ENCODE measurements at regions not wholly inside any gene's neighbourhood (a gene's known extent, or its start where the extent isn't known, plus 50 kb on each side); places are given as distances from the start of the nearest gene placed in this dataset.

- intact Hi-C loops (cut with DNase I) = no loop called here
- DNase-seq = no peak
These were observed 63.5 kb upstream of the ASCC3 start for GRCh38 chr6:100944644-100945043.

DNA sequence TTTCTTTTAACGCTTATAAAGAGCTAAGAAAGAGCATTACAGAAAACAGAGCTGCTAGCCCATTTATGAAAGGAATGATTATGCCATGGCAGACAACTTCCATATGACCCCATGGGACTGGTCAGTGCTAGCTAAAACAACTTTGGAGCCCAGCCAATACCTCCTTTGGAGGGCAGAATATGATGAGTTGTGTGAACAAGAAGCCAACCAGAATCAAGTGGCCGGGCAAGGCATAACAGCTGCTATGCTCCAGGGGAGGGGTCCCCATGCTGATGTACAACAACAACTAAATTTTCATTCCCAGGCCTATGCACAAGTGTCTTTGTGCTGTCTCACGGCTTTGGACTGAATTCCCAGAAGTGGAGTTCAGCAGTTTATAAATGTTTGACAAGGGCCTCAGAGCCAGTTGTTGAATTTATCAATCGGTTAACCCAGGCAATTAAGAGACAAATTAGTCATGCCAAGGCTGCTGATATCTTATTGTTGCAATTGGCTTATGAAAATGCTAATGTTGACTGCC is 65.0 kb upstream of the ASCC3 start:
- DNase-seq = no peak
- intact Hi-C loops (cut with DNase I) = no loop called here

GRCh38 chr6:100946711-100947110 is 65.6 kb upstream of the ASCC3 start:
- intact Hi-C loops (cut with DNase I) = no loop called here
- peak in 1 of 10 donors; percentile 63 for DNase-seq

DNA sequence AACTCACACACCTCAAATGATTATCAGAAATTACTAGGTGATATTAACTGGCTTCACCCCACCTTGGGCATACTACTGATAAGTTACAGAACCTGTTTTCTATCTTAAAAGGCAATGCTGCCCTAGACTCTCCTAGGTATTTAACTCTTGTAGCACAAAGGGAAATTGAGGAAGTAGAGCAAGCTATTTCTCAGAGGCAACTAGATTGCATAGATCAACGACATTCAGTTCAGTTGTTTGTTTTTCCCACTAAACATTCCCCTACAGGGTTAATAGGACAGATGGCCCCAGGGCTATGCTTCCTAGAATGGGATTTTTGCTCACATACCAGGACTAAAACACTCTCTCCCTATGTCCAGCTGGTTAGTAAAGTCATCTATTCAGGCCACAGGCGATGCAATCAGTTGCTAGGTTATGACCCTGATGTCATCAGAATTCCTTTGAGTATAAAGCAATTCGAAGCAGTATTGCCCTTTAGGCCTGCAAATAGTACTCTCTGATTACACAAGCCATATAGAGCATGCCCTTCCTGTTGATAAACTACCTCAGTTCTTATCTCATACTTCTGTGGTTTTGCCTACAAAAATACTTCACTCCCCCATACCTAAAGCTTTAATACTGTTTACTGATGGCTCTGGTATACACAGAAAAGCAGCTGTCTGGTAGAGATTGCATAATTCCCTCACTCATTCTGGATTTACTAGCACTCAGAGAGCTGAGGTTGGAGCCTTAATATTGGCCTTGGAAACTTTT is 67.4 kb upstream of the ASCC3 start:
- intact Hi-C loops (cut with DNase I) = no loop called here
- DNase-seq = no peak

DNA sequence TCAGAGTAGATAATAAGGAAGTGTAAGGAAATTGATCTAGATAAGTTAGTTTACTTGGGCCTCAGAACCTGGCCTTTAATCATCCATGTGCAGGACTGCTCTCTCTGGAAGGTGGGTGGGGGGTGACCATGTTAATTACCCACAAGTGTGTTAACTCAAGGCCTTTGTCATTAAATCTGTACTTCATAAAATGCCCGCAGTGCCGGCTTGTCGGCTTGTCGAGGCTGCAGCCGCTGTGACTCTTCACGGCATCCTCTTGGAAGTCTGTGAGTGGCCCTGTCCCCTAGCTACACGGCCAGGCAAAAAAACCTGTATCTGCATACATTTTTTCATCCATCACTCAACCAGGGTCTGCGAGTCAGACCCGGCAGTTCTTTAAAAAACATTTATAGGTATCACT is 70.9 kb upstream of the ASCC3 start:
- no peak for DNase-seq
- intact Hi-C loops (cut with DNase I) = no loop called here

GRCh38 chr6:100959280-100959679 is 78.2 kb upstream of the ASCC3 start:
- intact Hi-C loops (cut with DNase I) = no loop called here
- DNase-seq = no peak

GRCh38 chr6:100962466-100962865 is 81.3 kb upstream of the ASCC3 start:
- DNase-seq = no peak
- intact Hi-C loops (cut with DNase I) = no loop called here

DNA sequence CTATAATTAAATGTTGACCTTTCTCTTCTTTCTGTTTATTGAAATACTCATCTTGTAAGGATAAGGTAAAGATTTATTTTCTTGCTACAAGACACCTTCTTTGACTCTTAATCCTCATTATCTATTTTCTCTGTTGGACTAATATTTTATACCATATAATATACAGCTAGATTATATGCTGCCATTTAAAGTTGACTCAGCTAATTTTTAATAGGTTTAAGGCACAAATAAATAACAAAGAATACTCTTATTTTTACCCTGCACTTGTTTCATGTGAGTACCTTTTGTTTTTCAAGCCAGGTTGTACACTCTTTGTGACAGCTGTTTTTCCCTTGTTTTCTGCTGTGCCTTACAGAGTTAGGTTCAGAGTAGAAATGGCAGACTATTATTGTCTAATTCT is 83.9 kb upstream of the ASCC3 start:
- intact Hi-C loops (cut with DNase I) = no loop called here
- DNase-seq = no peak

GRCh38 chr6:100968949-100969348 is 87.8 kb upstream of the ASCC3 start:
- DNase-seq = no peak
- intact Hi-C loops (cut with DNase I) = no loop called here

DNA sequence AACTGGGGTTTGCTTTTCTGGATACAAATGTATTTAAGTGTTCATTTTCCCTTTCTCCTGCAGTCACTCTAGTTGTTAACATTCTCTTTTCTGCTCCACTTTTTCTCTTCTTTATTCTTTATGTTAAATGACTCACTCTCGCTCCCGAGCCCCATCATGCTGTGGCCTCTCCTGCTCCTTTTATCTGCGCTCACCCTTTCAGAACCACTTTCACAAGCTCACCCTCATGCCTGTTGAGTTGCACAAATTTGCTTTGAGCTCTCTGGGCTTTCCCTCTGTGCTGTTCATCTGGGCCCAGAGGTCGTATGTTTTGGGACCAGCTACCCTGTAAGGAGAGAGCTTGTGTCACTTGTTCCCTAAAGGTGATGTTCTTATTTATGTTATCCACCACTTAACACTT is 98.1 kb upstream of the ASCC3 start:
- intact Hi-C loops (cut with DNase I) = no loop called here
- no peak for DNase-seq

DNA sequence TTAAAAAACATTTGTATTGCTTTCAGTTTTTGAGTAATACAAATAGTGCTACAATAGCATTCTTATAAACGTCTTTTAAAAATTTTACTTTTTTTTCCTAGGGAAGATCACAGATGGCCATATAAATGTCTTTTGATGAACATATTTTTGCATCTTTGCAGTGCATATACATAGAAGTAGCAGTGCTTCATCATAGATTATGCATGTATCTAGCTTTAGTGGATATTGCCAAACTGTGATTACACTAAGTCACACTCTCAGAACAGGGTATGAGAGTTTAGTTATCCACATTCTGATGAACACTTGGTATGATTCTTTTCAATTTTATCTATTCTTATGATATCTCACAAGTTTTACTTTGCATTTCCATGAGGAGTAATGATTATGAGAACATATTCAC is 99.8 kb upstream of the ASCC3 start:
- no peak for DNase-seq
- intact Hi-C loops (cut with DNase I) = no loop called here

DNA sequence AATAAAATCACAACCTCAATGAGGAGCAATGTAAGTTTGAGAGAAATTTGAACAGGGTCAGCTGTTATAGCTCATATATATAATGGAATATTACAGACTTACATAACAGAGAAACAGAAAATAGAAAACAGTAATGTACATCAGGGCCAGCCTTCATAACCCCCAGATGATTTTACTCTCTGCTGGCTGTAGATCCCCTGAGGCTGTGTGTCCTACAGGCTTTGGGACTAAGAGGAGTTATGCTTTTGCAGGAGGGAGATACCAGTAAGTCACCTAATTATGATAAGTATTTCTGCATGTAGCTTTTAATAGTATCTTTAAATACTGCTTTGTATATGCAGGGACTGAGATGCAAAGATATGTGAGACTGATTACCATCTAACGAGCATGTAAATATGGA is 105.8 kb upstream of the ASCC3 start:
- intact Hi-C loops (cut with DNase I) = no loop called here
- DNase-seq = no peak

- intact Hi-C loops (cut with DNase I) = no loop called here
- no peak for DNase-seq
These were observed 106.4 kb upstream of the ASCC3 start for GRCh38 chr6:100987556-100987955.

DNA sequence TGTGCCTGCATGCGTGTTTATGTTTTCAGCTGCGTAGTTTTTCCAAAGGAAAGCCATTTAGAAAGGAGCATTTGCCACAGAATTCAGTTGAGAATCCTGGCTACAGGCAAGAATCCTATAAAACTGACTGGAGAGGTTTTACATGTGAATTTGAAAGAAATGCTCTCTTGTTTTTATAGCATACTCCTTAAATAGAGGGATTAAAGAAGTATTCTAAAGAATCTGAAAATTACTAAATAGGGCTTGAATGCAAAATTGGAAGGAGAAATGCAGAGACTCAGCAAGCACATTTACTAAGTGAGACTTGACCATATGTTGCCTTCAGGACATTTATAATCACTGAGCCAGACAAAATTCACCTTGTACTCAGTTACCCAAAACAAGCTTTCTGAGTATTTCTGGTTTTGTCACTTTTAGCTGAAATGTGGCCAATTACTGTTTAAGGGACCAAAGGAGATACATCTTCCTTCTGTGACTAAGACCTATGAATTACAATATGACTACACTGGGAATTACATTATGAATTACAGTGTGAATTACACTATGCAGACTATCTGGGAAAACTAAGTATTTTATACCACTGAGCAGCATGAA is 107.4 kb upstream of the ASCC3 start:
- intact Hi-C loops (cut with DNase I) = no loop called here
- DNase-seq = no peak

DNA sequence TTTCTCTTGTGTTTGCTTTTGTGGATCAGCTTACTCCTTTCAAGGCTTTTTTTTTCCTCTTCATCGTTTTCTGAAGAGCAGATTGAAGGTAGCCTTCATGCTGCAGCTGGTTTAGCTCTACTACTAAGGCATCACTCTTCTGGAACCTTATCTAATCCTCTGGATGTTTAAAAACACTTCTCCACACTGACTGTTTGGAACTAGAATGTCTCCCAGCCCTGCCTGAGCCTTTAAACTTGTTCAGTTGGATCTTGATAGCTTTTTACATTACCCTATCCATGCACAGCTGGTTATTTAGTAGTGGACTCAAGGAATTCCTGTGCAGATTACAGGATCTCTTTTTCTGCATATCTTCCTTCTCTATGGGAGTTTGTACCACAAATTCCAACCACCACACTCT is 108.9 kb upstream of the ASCC3 start:
- intact Hi-C loops (cut with DNase I) = no loop called here
- no peak for DNase-seq

DNA sequence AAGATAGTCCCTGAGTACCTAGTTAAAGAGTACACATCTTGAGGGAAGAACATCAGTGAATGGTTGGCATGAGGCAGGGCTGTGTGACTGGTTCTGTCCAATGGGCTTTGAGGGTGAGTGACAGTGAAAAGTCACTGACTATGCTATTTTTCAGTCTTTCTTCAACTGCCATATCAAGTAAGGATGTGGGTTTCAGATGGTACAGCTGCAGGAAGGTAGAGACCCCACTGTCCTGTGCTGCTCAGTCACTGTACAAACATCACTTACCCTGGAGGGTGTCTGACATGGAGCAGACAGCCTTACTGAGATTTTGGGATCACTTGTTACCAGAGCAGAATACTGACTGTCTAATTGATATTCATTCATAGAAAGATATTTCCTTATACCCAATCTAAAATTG is 115.3 kb upstream of the ASCC3 start:
- no peak for DNase-seq
- intact Hi-C loops (cut with DNase I) = no loop called here

- DNase-seq = no peak
- intact Hi-C loops (cut with DNase I) = no loop called here
These were observed 117.0 kb upstream of the ASCC3 start for GRCh38 chr6:100998111-100998510.

DNA sequence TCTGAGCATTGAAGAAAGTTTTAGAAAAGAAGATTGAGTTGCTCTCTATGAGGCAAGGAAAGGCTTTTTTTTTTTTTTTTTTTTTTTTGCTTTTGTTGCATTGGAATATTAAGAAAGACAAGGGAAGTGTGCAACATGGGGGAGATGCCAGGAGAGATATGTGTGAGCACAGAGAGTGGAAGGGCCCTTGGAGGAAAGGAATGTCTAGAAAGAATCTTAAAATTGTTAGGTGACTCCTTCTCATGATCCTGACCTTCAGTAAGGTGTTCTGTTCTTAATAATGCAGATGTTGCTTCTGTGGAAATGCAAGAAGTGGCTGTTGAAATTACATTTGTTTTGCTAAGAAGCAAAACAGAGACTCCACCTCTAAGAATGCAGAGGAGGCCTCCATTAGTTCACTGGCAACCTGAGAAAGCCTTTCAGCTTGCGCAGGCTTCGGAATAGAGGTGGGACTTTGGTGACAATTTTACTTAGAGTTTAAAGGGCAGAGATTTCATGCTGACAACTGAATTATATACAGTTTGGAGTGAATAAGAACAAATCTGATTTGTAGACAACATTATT is 118.0 kb upstream of the ASCC3 start:
- DNase-seq = no peak
- intact Hi-C loops (cut with DNase I) = no loop called here

DNA sequence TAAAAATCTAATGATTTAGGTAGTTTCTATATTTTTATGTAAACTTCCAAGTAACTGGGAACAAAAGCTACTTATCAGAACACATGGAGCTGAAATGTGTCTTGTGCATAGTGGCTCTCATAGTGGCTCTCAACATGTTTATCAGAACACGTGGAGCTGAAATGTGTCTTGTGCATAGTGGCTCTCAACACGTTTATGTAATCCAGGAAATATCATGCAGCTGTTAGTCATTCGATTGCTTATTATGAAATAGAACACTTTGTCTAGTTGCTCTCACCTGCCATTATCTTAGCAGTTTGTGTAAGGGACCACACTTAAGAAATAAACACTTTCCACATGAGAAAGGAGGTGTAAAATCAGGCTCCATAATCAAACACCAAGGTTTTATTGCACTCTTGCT is 119.2 kb upstream of the ASCC3 start:
- no peak for DNase-seq
- intact Hi-C loops (cut with DNase I) = no loop called here

DNA sequence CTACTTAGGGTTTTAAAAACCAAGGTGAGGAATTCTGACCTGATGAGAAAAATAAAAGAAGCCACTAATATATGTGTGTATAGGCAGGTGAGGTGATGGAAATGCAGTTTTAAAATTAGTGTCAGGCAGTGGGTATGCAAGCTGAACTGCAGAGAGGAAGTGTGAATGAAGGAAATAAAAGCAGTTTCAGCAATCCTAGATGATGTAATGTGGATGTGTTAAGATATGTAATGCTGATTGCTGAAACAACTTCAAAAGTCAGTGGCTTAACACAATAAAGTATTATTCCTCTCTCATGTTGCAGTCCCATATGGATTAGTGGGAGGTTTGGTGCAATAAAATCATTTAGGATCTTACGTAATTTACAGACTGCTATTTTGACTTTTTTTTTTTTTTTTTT is 119.9 kb upstream of the ASCC3 start:
- DNase-seq = no peak

GRCh38 chr6:101001607-101002006 is 120.5 kb upstream of the ASCC3 start:
- no peak for DNase-seq

More for the DNA sequence above, 119.9 kb upstream of the ASCC3 start:
- intact Hi-C loops (cut with DNase I) = no loop called here

DNA sequence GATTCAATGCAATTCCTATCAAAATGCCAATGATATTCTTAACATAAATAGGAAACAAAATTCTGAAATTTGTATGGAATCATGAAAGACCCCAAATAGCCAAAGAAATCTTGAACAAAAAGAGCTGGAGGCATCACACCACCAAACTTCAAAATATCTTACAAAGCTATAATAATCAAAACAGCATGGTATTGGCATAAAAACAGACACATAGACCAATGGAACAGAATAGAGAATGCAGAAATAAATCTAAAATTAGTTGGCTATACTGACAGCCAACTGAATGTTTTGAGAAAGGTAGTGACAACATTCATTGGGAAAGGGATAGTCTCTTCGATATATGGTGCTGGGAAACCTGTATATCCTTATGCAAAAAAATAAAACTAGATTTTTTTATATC is 121.9 kb upstream of the ASCC3 start:
- no peak for DNase-seq
- intact Hi-C loops (cut with DNase I) = no loop called here

More at GRCh38 chr6:101001607-101002006, 120.5 kb upstream of the ASCC3 start:
- intact Hi-C loops (cut with DNase I) = no loop called here

Data from posterior cingulate gyrus (tissue), 11 donors.